GM23338 (cell line): ENCODE measurements at regions not wholly inside any gene's neighbourhood (a gene's known extent, or its start where the extent isn't known, plus 50 kb on each side); places are given as distances from the start of the nearest gene placed in this dataset.

Experiments
- ATAC-seq: fragments of 200-7000 bp; cut with Tn5 transposase; 3 replicates; pipeline ENCODE4 v1.9.1; 2020
- DNase-seq: peaks from one replicate; pipeline ENCODE4 v3.0.0-alpha.2; 2015; ENCODE audit warnings: low spot score
- H2AFZ ChIP-seq: fragments of 200-600 bp; sonication (generic); 2 replicates; pipeline ENCODE4 v1.8.0; 2016; ENCODE audit warnings: antibody characterized with exemption, mild to moderate bottlenecking, moderate library complexity
- H3F3A ChIP-seq: fragments of 200-600 bp; sonication (generic); replicated peaks from 2 replicates; pipeline ENCODE4 v1.8.0; 2017; ENCODE audit warnings: antibody characterized with exemption, mixed run types, low read depth
- H3K27ac ChIP-seq: fragments of 200-600 bp; sonication (generic); 2 replicates; pipeline ENCODE4 v1.6.1; 2016; ENCODE audit warnings: low read depth
- H3K27me3 ChIP-seq: fragments of 200-600 bp; sonication (generic); 2 replicates; pipeline ENCODE4 v1.8.0; 2016; ENCODE audit warnings: mild to moderate bottlenecking, mixed run types, moderate library complexity; ENCODE audit not compliant: insufficient read depth
- H3K36me3 ChIP-seq: fragments of 200-600 bp; sonication (generic); 2 replicates; pipeline ENCODE4 v1.8.0; 2016; ENCODE audit warnings: mild to moderate bottlenecking; ENCODE audit not compliant: insufficient read depth
- H3K4me1 ChIP-seq: fragments of 200-600 bp; sonication (generic); 2 replicates; pipeline ENCODE4 v1.8.0; 2016; ENCODE audit warnings: mild to moderate bottlenecking, moderate library complexity; ENCODE audit not compliant: insufficient read depth
- H3K4me2 ChIP-seq: fragments of 200-600 bp; sonication (generic); 2 replicates; pipeline ENCODE4 v1.7.1; 2017; ENCODE audit warnings: mixed run types
- H3K4me3 ChIP-seq: fragments of 200-600 bp; sonication (generic); 2 replicates; pipeline ENCODE4 v1.6.1; 2016; ENCODE audit warnings: mixed run types
- H3K79me2 ChIP-seq: fragments of 200-600 bp; sonication (generic); replicated peaks from 2 replicates; pipeline ENCODE4 v1.8.0; 2017; ENCODE audit warnings: mild to moderate bottlenecking; ENCODE audit not compliant: insufficient read depth
- H3K9me2 ChIP-seq: fragments of 200-600 bp; sonication (generic); 2 replicates; pipeline ENCODE4 v1.8.0; 2017; ENCODE audit not compliant: insufficient read depth
- H4K20me1 ChIP-seq: fragments of 200-600 bp; sonication (generic); replicated peaks from 2 replicates; pipeline ENCODE4 v1.8.0; 2017; ENCODE audit warnings: mild to moderate bottlenecking; ENCODE audit not compliant: insufficient read depth
- H3K27ac Mint-ChIP-seq: 2 replicates; pipeline ENCODE4 v1.8.0; 2020; ENCODE audit warnings: inconsistent platforms, mild to moderate bottlenecking, moderate library complexity, mixed read lengths
- H3K27me3 Mint-ChIP-seq: 3 replicates; pipeline ENCODE4 v1.8.0; 2022; ENCODE audit warnings: low read depth, mild to moderate bottlenecking, moderate library complexity, mixed read lengths, inconsistent platforms; ENCODE audit not compliant: insufficient read depth, poor library complexity
- H3K36me3 Mint-ChIP-seq: 3 replicates; pipeline ENCODE4 v1.8.0; 2021; ENCODE audit warnings: low read depth, mild to moderate bottlenecking, inconsistent platforms, moderate library complexity, mixed read lengths
- H3K4me1 Mint-ChIP-seq: 3 replicates; pipeline ENCODE4 v1.8.0; 2020; ENCODE audit warnings: mild to moderate bottlenecking, inconsistent platforms, mixed read lengths
- H3K4me3 Mint-ChIP-seq: 3 replicates; pipeline ENCODE4 v1.8.0; 2021; ENCODE audit warnings: moderate library complexity, mild to moderate bottlenecking, inconsistent platforms, mixed read lengths
- H3K9me3 Mint-ChIP-seq: 3 replicates; pipeline ENCODE4 v1.8.0; 2020; ENCODE audit warnings: moderate library complexity, mild to moderate bottlenecking, inconsistent platforms, mixed read lengths
- CREB1 ChIP-seq: fragments of 250-450 bp; sonication (Bioruptor Pico); IDR thresholded peaks from 2 replicates; pipeline ENCODE4 v1.5.0; 2020; ENCODE audit warnings: low read depth, mild to moderate bottlenecking, moderate library complexity
- EZH2 ChIP-seq: fragments of 200-600 bp; sonication (generic); IDR thresholded peaks from one replicate; pipeline ENCODE4 v1.8.0; 2017; ENCODE audit warnings: antibody characterized with exemption, mild to moderate bottlenecking, low read depth; ENCODE audit not compliant: unreplicated experiment
- EZH2phosphoT487 ChIP-seq: fragments of 200-600 bp; sonication (generic); IDR thresholded peaks from one replicate; pipeline ENCODE4 v1.8.1; 2018; ENCODE audit warnings: antibody characterized with exemption; ENCODE audit not compliant: unreplicated experiment
- JUNB ChIP-seq: IDR thresholded peaks from one replicate; pipeline ENCODE4 v1.6.1; 2016; ENCODE audit warnings: antibody characterized with exemption; ENCODE audit not compliant: unreplicated experiment
- NANOG ChIP-seq: IDR thresholded peaks from 2 replicates; pipeline ENCODE4 v1.6.1; 2016; ENCODE audit warnings: antibody characterized with exemption, borderline replicate concordance
- POLR2AphosphoS5 ChIP-seq: IDR thresholded peaks from 2 replicates; pipeline ENCODE4 v1.6.1; 2016; ENCODE audit warnings: antibody characterized with exemption, low read depth
- REST ChIP-seq: IDR thresholded peaks from one replicate; pipeline ENCODE4 v1.6.1; 2018; ENCODE audit warnings: antibody characterized with exemption; ENCODE audit not compliant: unreplicated experiment
- STAT1 ChIP-seq: IDR thresholded peaks from one replicate; pipeline ENCODE4 v1.6.1; 2016; ENCODE audit warnings: antibody characterized with exemption; ENCODE audit not compliant: unreplicated experiment
- ZNF114 ChIP-seq: fragments of 250-450 bp; sonication (Bioruptor Pico); IDR thresholded peaks from 2 replicates; pipeline ENCODE4 v1.5.0; 2020; ENCODE audit warnings: mild to moderate bottlenecking, moderate library complexity
- ZNF331 ChIP-seq: fragments of 250-450 bp; sonication (Bioruptor Pico); IDR thresholded peaks from 2 replicates; pipeline ENCODE4 v1.5.0; 2020; ENCODE audit warnings: low read depth, mild to moderate bottlenecking, moderate library complexity
- ZNF462 ChIP-seq: fragments of 250-450 bp; sonication (Bioruptor Pico); IDR thresholded peaks from 2 replicates; pipeline ENCODE4 v1.5.0; 2020; ENCODE audit warnings: mild to moderate bottlenecking, moderate library complexity
- TF ChIP-seq, protein P1 (sequence below), 2 experiments: fragments of 200-600 bp in 1 of 2; sonication (generic) in 1 of 2; conservative IDR thresholded peaks; 2 replicates each; pipeline versions ENCODE4 v1.5.1 to v1.6.1; 2016 to 2017; ENCODE audit warnings: antibody characterized with exemption in 2 of 2, low read depth in 2 of 2, mild to moderate bottlenecking in 2 of 2, moderate library complexity in 1 of 2
- TF ChIP-seq, protein P2 (sequence below): IDR thresholded peaks from 2 replicates; pipeline ENCODE4 v1.6.1; 2016; ENCODE audit warnings: antibody characterized with exemption

DNA sequence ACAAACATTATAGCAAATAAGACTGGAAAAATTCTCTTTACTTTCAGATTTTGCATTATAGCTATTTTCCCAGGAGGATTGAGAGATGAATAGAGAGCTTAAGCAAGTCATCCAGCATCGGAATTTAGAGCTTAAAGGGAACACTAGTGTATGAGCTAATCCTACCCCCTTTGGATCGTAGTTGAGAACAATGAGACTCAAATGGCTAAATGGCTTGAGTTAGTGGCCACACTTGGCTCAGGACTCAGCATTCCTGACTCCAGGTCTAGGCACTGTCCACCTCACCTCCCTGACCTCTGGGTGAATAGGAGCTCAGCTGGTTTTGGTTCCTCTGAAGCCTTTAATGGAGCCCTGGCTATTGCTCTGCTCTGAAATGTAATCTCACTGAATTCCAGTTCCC is 97.5 kb upstream of the CXCR4 start:
- Mint-ChIP-seq H3K9me3 (no peaks in the 10 kb centered on the region), H3K27me3 (peaks cover 2% of the 10 kb centered on the region), H3K36me3 (no peaks in the 10 kb centered on the region), H3K4me3 (no peak overlapping the region), H3K27ac (no peak overlapping the region), H3K4me1 (no peaks in the 10 kb centered on the region)
- H3K27me3 ChIP-seq, result no peaks in the 10 kb centered on the region
- H2AFZ ChIP-seq, result no peak overlapping the region
- H3K27ac ChIP-seq, result no peak overlapping the region
- H4K20me1 ChIP-seq, result no peaks in the 10 kb centered on the region
- no peak for ATAC-seq
- H3F3A ChIP-seq, result no peaks in the 10 kb centered on the region
- no peaks in the 10 kb centered on the region for H3K36me3 ChIP-seq
- no peaks in the 10 kb centered on the region for H3K79me2 ChIP-seq
- H3K4me2 ChIP-seq, result no peak overlapping the region
- H3K4me1 ChIP-seq, result no peaks in the 10 kb centered on the region
- no peak overlapping the region for H3K4me3 ChIP-seq
- DNase-seq, result no peak
- TF ChIP-seq CREB1 (CRISPR knock-in tag) (no peak), STAT1 (no peak), ZNF331 (no peak), EZH2phosphoT487 (no peak), ZNF114 (CRISPR knock-in tag) (no peak), JUNB (no peak), NANOG (no peak), REST (no peak), POLR2AphosphoS5 (no peak), ZNF462 (CRISPR knock-in tag) (no peak), EZH2 (no peak)
- TF ChIP-seq, protein P1, sequence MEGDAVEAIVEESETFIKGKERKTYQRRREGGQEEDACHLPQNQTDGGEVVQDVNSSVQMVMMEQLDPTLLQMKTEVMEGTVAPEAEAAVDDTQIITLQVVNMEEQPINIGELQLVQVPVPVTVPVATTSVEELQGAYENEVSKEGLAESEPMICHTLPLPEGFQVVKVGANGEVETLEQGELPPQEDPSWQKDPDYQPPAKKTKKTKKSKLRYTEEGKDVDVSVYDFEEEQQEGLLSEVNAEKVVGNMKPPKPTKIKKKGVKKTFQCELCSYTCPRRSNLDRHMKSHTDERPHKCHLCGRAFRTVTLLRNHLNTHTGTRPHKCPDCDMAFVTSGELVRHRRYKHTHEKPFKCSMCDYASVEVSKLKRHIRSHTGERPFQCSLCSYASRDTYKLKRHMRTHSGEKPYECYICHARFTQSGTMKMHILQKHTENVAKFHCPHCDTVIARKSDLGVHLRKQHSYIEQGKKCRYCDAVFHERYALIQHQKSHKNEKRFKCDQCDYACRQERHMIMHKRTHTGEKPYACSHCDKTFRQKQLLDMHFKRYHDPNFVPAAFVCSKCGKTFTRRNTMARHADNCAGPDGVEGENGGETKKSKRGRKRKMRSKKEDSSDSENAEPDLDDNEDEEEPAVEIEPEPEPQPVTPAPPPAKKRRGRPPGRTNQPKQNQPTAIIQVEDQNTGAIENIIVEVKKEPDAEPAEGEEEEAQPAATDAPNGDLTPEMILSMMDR (conservative IDR thresholded peaks at IDR 0.05; ENCODE audit: low read depth in 2 of 2), result no peak
- TF ChIP-seq, protein P2, sequence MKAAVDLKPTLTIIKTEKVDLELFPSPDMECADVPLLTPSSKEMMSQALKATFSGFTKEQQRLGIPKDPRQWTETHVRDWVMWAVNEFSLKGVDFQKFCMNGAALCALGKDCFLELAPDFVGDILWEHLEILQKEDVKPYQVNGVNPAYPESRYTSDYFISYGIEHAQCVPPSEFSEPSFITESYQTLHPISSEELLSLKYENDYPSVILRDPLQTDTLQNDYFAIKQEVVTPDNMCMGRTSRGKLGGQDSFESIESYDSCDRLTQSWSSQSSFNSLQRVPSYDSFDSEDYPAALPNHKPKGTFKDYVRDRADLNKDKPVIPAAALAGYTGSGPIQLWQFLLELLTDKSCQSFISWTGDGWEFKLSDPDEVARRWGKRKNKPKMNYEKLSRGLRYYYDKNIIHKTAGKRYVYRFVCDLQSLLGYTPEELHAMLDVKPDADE, result no peak
- peaks cover 28% of the 10 kb centered on the region; the same call in 1 of the 2 replicates for H3K9me2 ChIP-seq
